Bronchial epithelial cell (primary cell): ENCODE measurements at regions not wholly inside any gene's neighbourhood (a gene's known extent, or its start where the extent isn't known, plus 50 kb on each side); places are given as distances from the start of the nearest gene placed in this dataset.
A peak's percentile ranks its signal among the peaks of the same experiment; 100 is the strongest.
"Not testable (repeated sequence)": the region's sequence is repeated elsewhere in the genome, so short reads cannot be mapped to it uniquely, and the experiment has no call there.

ENCODE experiments used
- DNase-seq: peaks from one replicate; pipeline ENCODE4 v3.0.0-alpha.2; 2010; ENCODE audit warnings: low read depth
- FAIRE-seq: peaks from 2 replicates; lab custom pipeline; 2011; peaks lifted over from hg19 to GRCh38; lab: Jason Lieb, UNC
- H3K27me3 ChIP-seq: 2 replicates; pipeline ENCODE4 v1.5.1; 2011; ENCODE audit warnings: low read length; ENCODE audit not compliant: control insufficient read depth, insufficient read depth
- H3K36me3 ChIP-seq: 2 replicates; pipeline ENCODE4 v1.5.1; 2011; ENCODE audit warnings: low read length; ENCODE audit not compliant: control insufficient read depth, insufficient read depth
- H3K4me3 ChIP-seq: 2 replicates; pipeline ENCODE4 v1.5.1; 2011; ENCODE audit warnings: mild to moderate bottlenecking, low read depth, low read length, control low read depth
- CTCF ChIP-seq: IDR thresholded peaks from 2 replicates; pipeline ENCODE4 v1.5.1; 2011; ENCODE audit warnings: mild to moderate bottlenecking, moderate library complexity, low read length, control low read depth, inconsistent platforms; ENCODE audit not compliant: insufficient read depth, severe bottlenecking

- FAIRE-seq: no peak
- no peaks in the 10 kb centered on the region for H3K27me3 ChIP-seq
- no peak for TF ChIP-seq CTCF
- no peaks in the 10 kb centered on the region for H3K36me3 ChIP-seq
- H3K4me3 ChIP-seq: no peak overlapping the region
- no peak for DNase-seq
Observed at GRCh38 chr9:72453797-72454196, 67.6 kb upstream of the TMC1 start.

- DNase-seq, H3K36me3 ChIP-seq, H3K27me3 ChIP-seq, H3K4me3 ChIP-seq, FAIRE-seq: not testable (repeated sequence)
Observed at GRCh38 chr9:72446241-72446640, 75.2 kb upstream of the TMC1 start.

- DNase-seq: no peak
- H3K4me3 ChIP-seq: no peak overlapping the region
- H3K27me3 ChIP-seq: no peaks in the 10 kb centered on the region
- TF ChIP-seq CTCF: no peak
- FAIRE-seq: no peak
- no peaks in the 10 kb centered on the region for H3K36me3 ChIP-seq
Observed at GRCh38 chr9:72445306-72445995, 76.0 kb upstream of the TMC1 start.

- no peaks in the 10 kb centered on the region for H3K27me3 ChIP-seq
- DNase-seq (peak; percentile 84), FAIRE-seq (no peak)
- TF ChIP-seq CTCF: no peak
- H3K36me3 ChIP-seq: no peaks in the 10 kb centered on the region
- no peak overlapping the region for H3K4me3 ChIP-seq
Observed at GRCh38 chr9:72444435-72444834, 77.0 kb upstream of the TMC1 start.

- no peak for TF ChIP-seq CTCF
- Histone ChIP-seq H3K36me3 (no peaks in the 10 kb centered on the region), H3K27me3 (no peaks in the 10 kb centered on the region), H3K4me3 (no peak overlapping the region)
- peak; percentile 56 for DNase-seq
- no peak for FAIRE-seq
Observed at GRCh38 chr9:72443855-72444254, 77.6 kb upstream of the TMC1 start.

- Histone ChIP-seq H3K36me3 (no peaks in the 10 kb centered on the region), H3K27me3 (no peaks in the 10 kb centered on the region), H3K4me3 (no peak overlapping the region)
- DNase-seq (peak; percentile 89), FAIRE-seq (no peak)
- TF ChIP-seq CTCF: no peak
Observed at GRCh38 chr9:72441848-72442607, 77.0 kb upstream of the ZFAND5 start.
